HepG2 (cell line): ENCODE measurements at regions not wholly inside any gene's neighbourhood (a gene's known extent, or its start where the extent isn't known, plus 50 kb on each side); places are given as distances from the start of the nearest gene placed in this dataset.

Experiments
- ATAC-seq: fragments of 200-7000 bp; cut with Tn5 transposase; 3 replicates; pipeline ENCODE4 v1.9.1; 2020; ENCODE audit warnings: mild to moderate bottlenecking, moderate library complexity
- BruUV-seq: library from RNA; stranded (reverse); fragments of 400-500 nt; replicated peaks from 2 replicates; lab custom pipeline; 2021; lab: Mats Ljungman, UMichigan
- CTCF ChIA-PET: fragments of 300-600 bp; formaldehyde crosslinking; extraction: SDS; loops from one replicate; lab custom pipeline; 2021; ENCODE audit warnings: low total read pairs, inconsistent platforms, low intra/inter-chr PET ratio; lab: Yijun Ruan, JAX
- POLR2A ChIA-PET: fragments of 350-600 bp; sonication (Branson Sonifier 250); formaldehyde crosslinking; loops from one replicate; lab custom pipeline; 2020; ENCODE audit warnings: antibody characterized with exemption, inconsistent platforms; lab: Yijun Ruan, JAX
- DNase-seq: peaks from one replicate; pipeline ENCODE4 v3.0.0-alpha.2; 2015; ENCODE audit warnings: low spot score
- FAIRE-seq: peaks from 3 replicates; lab custom pipeline; 2011; peaks lifted over from hg19 to GRCh38; lab: Jason Lieb, UNC
- H2AFZ ChIP-seq: one replicate; pipeline ENCODE4 v1.6.1; 2011; ENCODE audit warnings: low read length, inconsistent platforms
- H3K27ac ChIP-seq: fragments of 300-600 bp; 3 replicates; pipeline ENCODE4 v1.8.0; 2011; ENCODE audit warnings: mixed run types, mild to moderate bottlenecking, mixed read lengths, low read length, inconsistent platforms; ENCODE audit not compliant: insufficient read depth; ENCODE audit errors: extremely low read length
- H3K27me3 ChIP-seq, 2 experiments: fragments of 200-600 bp in 1 of 2; 2 replicates in 1 of 2; 3 replicates in 1 of 2; pipeline versions ENCODE4 v1.6.0 to v1.8.0; 2011; ENCODE audit warnings: low read length in 2 of 2, mild to moderate bottlenecking in 2 of 2, moderate library complexity in 2 of 2, inconsistent platforms in 1 of 2; ENCODE audit not compliant: insufficient read depth in 2 of 2, control insufficient read depth in 1 of 2
- H3K36me3 ChIP-seq, 2 experiments: fragments of 200-600 bp in 1 of 2; replicated peaks in 1 of 2; 2 replicates in 1 of 2; 3 replicates in 1 of 2; pipeline versions ENCODE4 v1.5.1 to v1.8.0; 2011; ENCODE audit warnings: low read length in 2 of 2, inconsistent platforms in 1 of 2; ENCODE audit not compliant: insufficient read depth in 2 of 2, control insufficient read depth in 1 of 2
- H3K4me1 ChIP-seq: 2 replicates; pipeline ENCODE4 v1.5.1; 2012; ENCODE audit warnings: low read length, inconsistent platforms; ENCODE audit not compliant: insufficient read depth
- H3K4me2 ChIP-seq: 2 replicates; pipeline ENCODE4 v1.6.0; 2011; ENCODE audit warnings: low read depth, low read length, inconsistent platforms
- H3K4me3 ChIP-seq, 3 experiments: fragments of 200-600 bp in 1 of 3; sonication (generic), shearing (Covaris generic) in 1 of 3; replicated peaks in 1 of 3; 2 replicates each; pipeline ENCODE4 v1.5.1; 2011 to 2016; ENCODE audit warnings: low read length in 3 of 3, inconsistent platforms in 2 of 3, low read depth in 2 of 3, mild to moderate bottlenecking in 2 of 3, control low read depth in 1 of 3, mixed read lengths in 1 of 3; ENCODE audit not compliant: insufficient read depth in 1 of 3
- H3K79me2 ChIP-seq: one replicate; pipeline ENCODE4 v1.6.1; 2011; ENCODE audit warnings: low read length, inconsistent platforms; ENCODE audit not compliant: insufficient read depth
- H3K9ac ChIP-seq: 2 replicates; pipeline ENCODE4 v1.6.0; 2011; ENCODE audit warnings: mild to moderate bottlenecking, low read depth, low read length, inconsistent platforms; ENCODE audit not compliant: insufficient read depth
- H3K9me3 ChIP-seq: 2 replicates; pipeline ENCODE4 v1.5.1; 2012; ENCODE audit warnings: mild to moderate bottlenecking, low read length
- H4K20me1 ChIP-seq: 2 replicates; pipeline ENCODE4 v1.6.0; 2011; ENCODE audit warnings: inconsistent platforms, mild to moderate bottlenecking, low read length, moderate library complexity; ENCODE audit not compliant: insufficient read depth
- ELF3 ChIP-seq: IDR thresholded peaks from 2 replicates; pipeline ENCODE4 v1.6.1; 2016; ENCODE audit warnings: missing genetic modification reagents, missing compliant biosample characterization
- HES4 ChIP-seq: sonication (generic); formaldehyde crosslinking; IDR thresholded peaks from 2 replicates; pipeline ENCODE4 v1.9.0; 2021; ENCODE audit warnings: mild to moderate bottlenecking, missing genetic modification reagents, borderline replicate concordance
- KLF6 ChIP-seq: IDR thresholded peaks from 2 replicates; pipeline ENCODE4 v1.8.0; 2016; ENCODE audit warnings: missing biosample characterization, missing genetic modification reagents
- NFAT5 ChIP-seq: sonication (generic); formaldehyde crosslinking; IDR thresholded peaks from 2 replicates; pipeline ENCODE4 v1.4.0; 2020; ENCODE audit warnings: missing genetic modification reagents
- PPARG ChIP-seq: conservative IDR thresholded peaks from 2 replicates; pipeline ENCODE4 v1.6.1; 2016; ENCODE audit warnings: missing biosample characterization, missing genetic modification reagents
- REPIN1 ChIP-seq: sonication (generic); formaldehyde crosslinking; IDR thresholded peaks from 2 replicates; pipeline ENCODE4 v1.8.0; 2022; ENCODE audit warnings: missing genetic modification reagents, low read depth, mild to moderate bottlenecking, borderline replicate concordance
- ZFP1 ChIP-seq: IDR thresholded peaks from 2 replicates; pipeline ENCODE4 v1.6.1; 2016
- ZKSCAN5 ChIP-seq: sonication (generic); formaldehyde crosslinking; IDR thresholded peaks from 2 replicates; pipeline ENCODE4 v1.5.1; 2020; ENCODE audit warnings: mild to moderate bottlenecking, missing genetic modification reagents
- ZMYM2 ChIP-seq: sonication (generic); formaldehyde crosslinking; IDR thresholded peaks from 2 replicates; pipeline ENCODE4 v1.8.0; 2022; ENCODE audit warnings: mild to moderate bottlenecking, missing genetic modification reagents
- ZNF724P ChIP-seq: sonication (generic); formaldehyde crosslinking; IDR thresholded peaks from 2 replicates; pipeline ENCODE4 v1.8.0; 2022; ENCODE audit warnings: missing genetic modification reagents, borderline replicate concordance
- WGBS: methylation state at CpG from one replicate; pipeline ENCODE4 v1.1.6; 2017; ENCODE audit warnings: low lambda C conversion rate; 5-methylcytosine and 5-hydroxymethylcytosine counted together
- in situ Hi-C: cut with HindIII; loops from 2 replicates; pipeline ENCODE4 v1.10.0; 2017; ENCODE audit warnings: low pct_unique_long_range_greater_than_20kb; ENCODE audit not compliant: extremely low pct_ligation_motif_present
- intact Hi-C: fragments of 100-400 bp; cut with micrococcal nuclease; formaldehyde crosslinking; loops from one replicate; pipeline ENCODE4 v1.10.0; 2022; ENCODE audit not compliant: unreplicated experiment
- TF ChIP-seq, protein P1 (sequence below): IDR thresholded peaks from 2 replicates; pipeline ENCODE4 v1.6.1; 2018; ENCODE audit warnings: missing genetic modification reagents, mild to moderate bottlenecking, missing compliant biosample characterization
- TF ChIP-seq, protein P2 (sequence below): fragments of 450-650 bp; IDR thresholded peaks from 2 replicates; pipeline ENCODE4 v1.6.1; 2017; ENCODE audit warnings: mild to moderate bottlenecking
- TF ChIP-seq, protein P3 (sequence below): sonication (generic); formaldehyde crosslinking; conservative IDR thresholded peaks from 2 replicates; pipeline ENCODE4 v1.4.0; 2020; ENCODE audit warnings: missing genetic modification reagents

DNA sequence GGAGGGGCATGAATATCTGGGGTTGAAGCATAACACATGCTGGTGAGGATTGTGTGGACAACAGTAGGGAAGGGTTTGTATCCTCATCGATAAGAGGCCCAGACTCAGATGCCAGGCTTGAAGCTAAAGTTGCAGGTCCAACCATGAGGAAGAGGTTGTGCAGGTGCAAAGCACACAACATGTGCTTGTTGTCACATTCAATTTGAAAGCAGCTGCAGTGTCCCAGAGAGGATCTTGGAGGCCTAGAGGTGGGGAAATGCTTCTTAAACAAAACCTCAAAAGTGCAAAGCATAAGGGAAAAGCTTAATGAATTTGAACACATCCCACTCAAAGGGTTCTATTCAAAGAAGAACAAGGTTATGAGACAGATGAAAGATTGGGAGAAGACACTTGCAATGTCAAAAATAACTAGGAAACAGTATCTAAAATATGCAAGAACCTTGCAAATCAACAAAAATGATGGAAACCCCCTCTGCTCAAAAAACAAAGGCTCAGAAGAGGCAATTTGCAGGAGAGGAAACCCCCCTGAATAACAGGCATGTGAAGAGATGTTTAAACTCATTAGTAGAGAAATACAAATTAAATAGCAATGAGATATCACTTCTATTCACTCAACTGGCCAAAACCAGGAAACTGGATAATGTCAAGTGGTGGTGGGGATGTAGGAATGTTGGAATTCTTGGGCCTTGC lies 187.1 kb downstream of the KATNAL1 start:
- intact Hi-C loops = no loop called here
- POLR2A ChIA-PET = no interaction called here
- no peak overlapping the region for H3K4me2 ChIP-seq
- H3K9ac ChIP-seq = no peak overlapping the region
- no peak overlapping the region for H3K27ac ChIP-seq
- no peaks in the 10 kb centered on the region for H3K36me3 ChIP-seq
- no peaks in the 10 kb centered on the region for H4K20me1 ChIP-seq
- BruUV-seq = no TSS peak
- no peaks in the 10 kb centered on the region for H3K9me3 ChIP-seq
- no peak for DNase-seq
- H3K79me2 ChIP-seq = no peaks in the 10 kb centered on the region
- peaks cover 15% of the 10 kb centered on the region for H3K4me1 ChIP-seq
- FAIRE-seq = no peak
- no peak overlapping the region for H2AFZ ChIP-seq
- H3K27me3 ChIP-seq = peaks cover 0 to 5% of the 10 kb centered on the region in 2 experiments; a peak in 1 of 5 replicates
- CTCF ChIA-PET = no interaction called here
- WGBS = 0% methylated on average over 1 of the region's 1 CpG
- H3K4me3 ChIP-seq = no peak overlapping the region
- ATAC-seq = no peak
- in situ Hi-C loops = no loop called here
- TF ChIP-seq, protein P1, sequence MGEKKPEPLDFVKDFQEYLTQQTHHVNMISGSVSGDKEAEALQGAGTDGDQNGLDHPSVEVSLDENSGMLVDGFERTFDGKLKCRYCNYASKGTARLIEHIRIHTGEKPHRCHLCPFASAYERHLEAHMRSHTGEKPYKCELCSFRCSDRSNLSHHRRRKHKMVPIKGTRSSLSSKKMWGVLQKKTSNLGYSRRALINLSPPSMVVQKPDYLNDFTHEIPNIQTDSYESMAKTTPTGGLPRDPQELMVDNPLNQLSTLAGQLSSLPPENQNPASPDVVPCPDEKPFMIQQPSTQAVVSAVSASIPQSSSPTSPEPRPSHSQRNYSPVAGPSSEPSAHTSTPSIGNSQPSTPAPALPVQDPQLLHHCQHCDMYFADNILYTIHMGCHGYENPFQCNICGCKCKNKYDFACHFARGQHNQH (CRISPR knock-in tag) = no peak
- no peak for TF ChIP-seq NFAT5
- TF ChIP-seq REPIN1 (CRISPR knock-in tag) = no peak
- no peak for TF ChIP-seq ZKSCAN5 (CRISPR knock-in tag)
- no peak for TF ChIP-seq ZMYM2 (CRISPR knock-in tag)
- TF ChIP-seq PPARG (CRISPR knock-in tag) = no peak
- TF ChIP-seq, protein P2, sequence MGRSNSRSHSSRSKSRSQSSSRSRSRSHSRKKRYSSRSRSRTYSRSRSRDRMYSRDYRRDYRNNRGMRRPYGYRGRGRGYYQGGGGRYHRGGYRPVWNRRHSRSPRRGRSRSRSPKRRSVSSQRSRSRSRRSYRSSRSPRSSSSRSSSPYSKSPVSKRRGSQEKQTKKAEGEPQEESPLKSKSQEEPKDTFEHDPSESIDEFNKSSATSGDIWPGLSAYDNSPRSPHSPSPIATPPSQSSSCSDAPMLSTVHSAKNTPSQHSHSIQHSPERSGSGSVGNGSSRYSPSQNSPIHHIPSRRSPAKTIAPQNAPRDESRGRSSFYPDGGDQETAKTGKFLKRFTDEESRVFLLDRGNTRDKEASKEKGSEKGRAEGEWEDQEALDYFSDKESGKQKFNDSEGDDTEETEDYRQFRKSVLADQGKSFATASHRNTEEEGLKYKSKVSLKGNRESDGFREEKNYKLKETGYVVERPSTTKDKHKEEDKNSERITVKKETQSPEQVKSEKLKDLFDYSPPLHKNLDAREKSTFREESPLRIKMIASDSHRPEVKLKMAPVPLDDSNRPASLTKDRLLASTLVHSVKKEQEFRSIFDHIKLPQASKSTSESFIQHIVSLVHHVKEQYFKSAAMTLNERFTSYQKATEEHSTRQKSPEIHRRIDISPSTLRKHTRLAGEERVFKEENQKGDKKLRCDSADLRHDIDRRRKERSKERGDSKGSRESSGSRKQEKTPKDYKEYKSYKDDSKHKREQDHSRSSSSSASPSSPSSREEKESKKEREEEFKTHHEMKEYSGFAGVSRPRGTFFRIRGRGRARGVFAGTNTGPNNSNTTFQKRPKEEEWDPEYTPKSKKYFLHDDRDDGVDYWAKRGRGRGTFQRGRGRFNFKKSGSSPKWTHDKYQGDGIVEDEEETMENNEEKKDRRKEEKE = no peak
- no peak for TF ChIP-seq ELF3 (CRISPR knock-in tag)
- no peak for TF ChIP-seq ZNF724P (CRISPR knock-in tag)
- no peak for TF ChIP-seq ZFP1
- no peak for TF ChIP-seq KLF6
- TF ChIP-seq, protein P3, sequence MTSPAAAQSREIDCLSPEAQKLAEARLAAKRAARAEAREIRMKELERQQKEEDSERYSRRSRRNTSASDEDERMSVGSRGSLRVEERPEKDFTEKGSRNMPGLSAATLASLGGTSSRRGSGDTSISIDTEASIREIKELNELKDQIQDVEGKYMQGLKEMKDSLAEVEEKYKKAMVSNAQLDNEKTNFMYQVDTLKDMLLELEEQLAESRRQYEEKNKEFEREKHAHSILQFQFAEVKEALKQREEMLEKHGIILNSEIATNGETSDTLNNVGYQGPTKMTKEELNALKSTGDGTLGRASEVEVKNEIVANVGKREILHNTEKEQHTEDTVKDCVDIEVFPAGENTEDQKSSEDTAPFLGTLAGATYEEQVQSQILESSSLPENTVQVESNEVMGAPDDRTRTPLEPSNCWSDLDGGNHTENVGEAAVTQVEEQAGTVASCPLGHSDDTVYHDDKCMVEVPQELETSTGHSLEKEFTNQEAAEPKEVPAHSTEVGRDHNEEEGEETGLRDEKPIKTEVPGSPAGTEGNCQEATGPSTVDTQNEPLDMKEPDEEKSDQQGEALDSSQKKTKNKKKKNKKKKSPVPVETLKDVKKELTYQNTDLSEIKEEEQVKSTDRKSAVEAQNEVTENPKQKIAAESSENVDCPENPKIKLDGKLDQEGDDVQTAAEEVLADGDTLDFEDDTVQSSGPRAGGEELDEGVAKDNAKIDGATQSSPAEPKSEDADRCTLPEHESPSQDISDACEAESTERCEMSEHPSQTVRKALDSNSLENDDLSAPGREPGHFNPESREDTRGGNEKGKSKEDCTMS = no peak
- TF ChIP-seq HES4 (CRISPR knock-in tag) = no peak
